ENCODE measurements at regions not wholly inside any gene's neighbourhood (a gene's known extent, or its start where the extent isn't known, plus 50 kb on each side); places are given as distances from the start of the nearest gene placed in this dataset.

- no peak overlapping the region for H3K27ac Mint-ChIP-seq (ENCODE audit: unreplicated experiment)
- no peaks in the 10 kb centered on the region for H3K27me3 Mint-ChIP-seq (ENCODE audit: unreplicated experiment)
- no peak overlapping the region for H3K4me3 Mint-ChIP-seq (ENCODE audit: unreplicated experiment)
- no peak for TF ChIP-seq CTCF (IDR thresholded peaks at IDR 0.05; ENCODE audit: unreplicated experiment)
- no peak for DNase-seq (ENCODE audit: low spot score)
- no peaks in the 10 kb centered on the region for H3K36me3 Mint-ChIP-seq (ENCODE audit: low read depth, unreplicated experiment)
- H3K4me1 Mint-ChIP-seq (ENCODE audit: unreplicated experiment): peaks cover 4% of the 10 kb centered on the region
- H3K9me3 Mint-ChIP-seq (ENCODE audit: unreplicated experiment): no peaks in the 10 kb centered on the region
These were observed 267.9 kb upstream of the CCL2 start for GRCh38 chr17:33987162-33987561.

GRCh38 chr17:33989361-33990148 lies 265.5 kb upstream of the CCL2 start:
- Mint-ChIP-seq H3K27me3 (ENCODE audit: unreplicated experiment) (no peaks in the 10 kb centered on the region), H3K4me3 (ENCODE audit: unreplicated experiment) (no peak overlapping the region), H3K27ac (ENCODE audit: unreplicated experiment) (no peak overlapping the region), H3K9me3 (ENCODE audit: unreplicated experiment) (no peaks in the 10 kb centered on the region), H3K4me1 (ENCODE audit: unreplicated experiment) (peaks cover 4% of the 10 kb centered on the region), H3K36me3 (ENCODE audit: low read depth, unreplicated experiment) (no peaks in the 10 kb centered on the region)
- TF ChIP-seq CTCF (IDR thresholded peaks at IDR 0.05; ENCODE audit: unreplicated experiment): no peak
- no peak for DNase-seq (ENCODE audit: low spot score)

GRCh38 chr17:33990943-33991706 lies 264.0 kb upstream of the CCL2 start:
- peaks cover 4% of the 10 kb centered on the region for H3K4me1 Mint-ChIP-seq (ENCODE audit: unreplicated experiment)
- no peaks in the 10 kb centered on the region for H3K9me3 Mint-ChIP-seq (ENCODE audit: unreplicated experiment)
- H3K27ac Mint-ChIP-seq (ENCODE audit: unreplicated experiment): no peak overlapping the region
- H3K27me3 Mint-ChIP-seq (ENCODE audit: unreplicated experiment): no peaks in the 10 kb centered on the region
- no peaks in the 10 kb centered on the region for H3K36me3 Mint-ChIP-seq (ENCODE audit: low read depth, unreplicated experiment)
- no peak overlapping the region for H3K4me3 Mint-ChIP-seq (ENCODE audit: unreplicated experiment)
- no peak for TF ChIP-seq CTCF (IDR thresholded peaks at IDR 0.05; ENCODE audit: unreplicated experiment)
- DNase-seq (ENCODE audit: low spot score): no peak

GRCh38 chr17:33992113-33992512 lies 263.0 kb upstream of the CCL2 start:
- DNase-seq (ENCODE audit: low spot score): no peak
- Mint-ChIP-seq H3K27ac (ENCODE audit: unreplicated experiment) (no peak overlapping the region), H3K36me3 (ENCODE audit: low read depth, unreplicated experiment) (no peaks in the 10 kb centered on the region), H3K9me3 (ENCODE audit: unreplicated experiment) (no peaks in the 10 kb centered on the region), H3K27me3 (ENCODE audit: unreplicated experiment) (no peaks in the 10 kb centered on the region), H3K4me1 (ENCODE audit: unreplicated experiment) (peaks cover 4% of the 10 kb centered on the region), H3K4me3 (ENCODE audit: unreplicated experiment) (no peak overlapping the region)
- no peak for TF ChIP-seq CTCF (IDR thresholded peaks at IDR 0.05; ENCODE audit: unreplicated experiment)

GRCh38 chr17:34000639-34001038 lies 254.4 kb upstream of the CCL2 start:
- Mint-ChIP-seq H3K36me3 (ENCODE audit: low read depth, unreplicated experiment) (no peaks in the 10 kb centered on the region), H3K27me3 (ENCODE audit: unreplicated experiment) (peaks cover 5% of the 10 kb centered on the region), H3K4me3 (ENCODE audit: unreplicated experiment) (no peak overlapping the region), H3K4me1 (ENCODE audit: unreplicated experiment) (peaks cover 23% of the 10 kb centered on the region), H3K9me3 (ENCODE audit: unreplicated experiment) (no peaks in the 10 kb centered on the region), H3K27ac (ENCODE audit: unreplicated experiment) (no peak overlapping the region)
- no peak for DNase-seq (ENCODE audit: low spot score)
- TF ChIP-seq CTCF (IDR thresholded peaks at IDR 0.05; ENCODE audit: unreplicated experiment): no peak
